HepG2 (cell line): ENCODE measurements at regions not wholly inside any gene's neighbourhood (a gene's known extent, or its start where the extent isn't known, plus 50 kb on each side); places are given as distances from the start of the nearest gene placed in this dataset.

Experiments used
- CEBPB ChIP-seq: IDR thresholded peaks from 2 replicates; pipeline ENCODE4 v1.6.1; 2011; ENCODE audit warnings: low read depth, low read length, improper control_type of control experiment, borderline replicate concordance
- CREB1 ChIP-seq, 2 experiments: fragments of 450-650 bp in 1 of 2; IDR thresholded peaks; 2 replicates each; pipeline ENCODE4 v1.6.1; 2016 to 2017; ENCODE audit warnings: control low read depth in 1 of 2, mild to moderate bottlenecking in 1 of 2, missing compliant biosample characterization in 1 of 2, missing genetic modification characterization in 1 of 2
- DMAP1 ChIP-seq: IDR thresholded peaks from 2 replicates; pipeline ENCODE4 v1.6.1; 2016
- ELK4 ChIP-seq: sonication (generic); formaldehyde crosslinking; IDR thresholded peaks from 2 replicates; pipeline ENCODE4 v1.9.0; 2021; ENCODE audit warnings: missing genetic modification reagents, borderline replicate concordance
- EZH2 ChIP-seq: conservative IDR thresholded peaks from 2 replicates; pipeline ENCODE4 v1.6.1; 2012; ENCODE audit warnings: mild to moderate bottlenecking, low read depth, low read length, moderate library complexity
- GTF2F1 ChIP-seq: fragments of 150-350 bp; IDR thresholded peaks from 2 replicates; pipeline ENCODE4 v1.6.1; 2014; ENCODE audit warnings: low read length
- RARG ChIP-seq: sonication (generic); formaldehyde crosslinking; IDR thresholded peaks from 2 replicates; pipeline ENCODE4 v1.4.0; 2020; ENCODE audit warnings: low read depth, mild to moderate bottlenecking, missing genetic modification reagents
- RFX5 ChIP-seq: IDR thresholded peaks from 2 replicates; pipeline ENCODE4 v1.6.1; 2011; ENCODE audit warnings: low read depth, low read length, improper control_type of control experiment
- UBTF ChIP-seq: sonication (generic); formaldehyde crosslinking; IDR thresholded peaks from 2 replicates; pipeline ENCODE4 v1.4.0; 2020; ENCODE audit warnings: mild to moderate bottlenecking, missing genetic modification reagents
- ZNF629 ChIP-seq: sonication (generic); formaldehyde crosslinking; conservative IDR thresholded peaks from 2 replicates; pipeline ENCODE4 v1.5.0; 2020; ENCODE audit warnings: missing genetic modification reagents

- TF ChIP-seq ELK4 (CRISPR knock-in tag) (no peak), RARG (CRISPR knock-in tag) (no peak), DMAP1 (no peak), UBTF (CRISPR knock-in tag) (no peak), CEBPB (no peak), ZNF629 (CRISPR knock-in tag) (no peak), GTF2F1 (no peak), EZH2 (no peak), CREB1 (IDR thresholded peaks at IDR 0.05) (no peak), CREB1 (CRISPR knock-in tag; IDR thresholded peaks at IDR 0.05) (no peak), RFX5 (no peak)
These were observed 321.1 kb downstream of the C16orf95 start for GRCh38 chr16:86996081-86996480.
